GM19397 (cell line): ENCODE measurements at regions not wholly inside any gene's neighbourhood (a gene's known extent, or its start where the extent isn't known, plus 50 kb on each side); places are given as distances from the start of the nearest gene placed in this dataset.

Experiments used
- ATAC-seq: cut with Tn5 transposase; IDR thresholded peaks from one replicate; pipeline ENCODE4 v1.9.1; 2021; ENCODE audit warnings: mild to moderate bottlenecking, moderate library complexity; ENCODE audit not compliant: unreplicated experiment

GRCh38 chr3:178428037-178428436 is 108.2 kb upstream of the KCNMB2 start:
- ATAC-seq: no peak

DNA sequence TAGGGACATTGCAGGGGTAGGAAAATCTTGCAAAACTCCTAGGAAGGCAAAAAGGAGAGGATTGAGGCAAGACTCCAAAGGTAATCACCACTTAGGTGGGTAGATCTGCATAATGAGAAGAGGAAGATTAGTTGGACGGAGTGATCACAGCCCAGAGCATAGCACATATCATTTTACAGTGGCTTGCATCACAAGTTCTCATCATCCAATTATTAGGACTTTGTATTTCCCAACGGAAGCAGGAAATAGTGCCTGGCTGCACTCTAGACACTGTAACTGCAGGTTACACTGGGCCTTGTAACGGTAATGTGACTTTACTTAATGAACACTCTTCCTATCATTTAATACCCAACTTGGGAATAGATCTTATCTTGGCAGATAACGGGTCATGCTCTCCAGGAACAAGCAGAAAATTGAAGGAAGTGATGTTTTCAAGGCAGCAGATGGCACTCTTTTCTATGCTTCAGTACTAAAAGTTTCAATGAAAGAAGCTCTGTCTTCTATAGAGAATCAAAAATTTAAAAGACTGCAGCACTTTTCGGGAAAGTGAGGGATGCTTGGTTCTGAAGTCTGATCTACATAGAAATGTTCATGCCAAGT is 101.9 kb upstream of the KCNMB2 start:
- ATAC-seq: no peak

- ATAC-seq: no peak
Observed at GRCh38 chr3:178435575-178435974, 100.7 kb upstream of the KCNMB2 start.

GRCh38 chr3:178436773-178437172 is 99.5 kb upstream of the KCNMB2 start:
- ATAC-seq: no peak

DNA sequence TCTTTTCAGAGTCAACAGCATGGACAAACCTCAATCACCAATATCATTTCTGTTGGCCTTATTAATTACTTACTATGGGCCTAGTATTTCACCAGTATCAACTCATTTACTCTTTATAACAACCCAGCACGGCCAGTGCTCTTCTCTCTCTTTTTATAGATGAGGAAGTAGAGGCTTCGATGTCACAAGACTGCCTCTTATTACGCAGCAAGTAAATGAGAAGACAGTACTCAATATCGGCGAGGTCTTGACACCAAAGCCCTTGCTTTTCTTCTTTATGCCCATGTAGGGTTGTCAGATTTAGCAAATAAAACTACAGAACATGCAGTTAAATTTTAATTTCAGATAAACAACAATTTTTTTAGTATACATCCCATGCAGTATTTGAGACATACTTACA is 99.0 kb upstream of the KCNMB2 start:
- ATAC-seq: no peak

- ATAC-seq: no peak
Observed at GRCh38 chr3:178439504-178439903, 96.7 kb upstream of the KCNMB2 start.

- ATAC-seq: no peak
Observed at GRCh38 chr3:178440043-178440442, 96.2 kb upstream of the KCNMB2 start.

DNA sequence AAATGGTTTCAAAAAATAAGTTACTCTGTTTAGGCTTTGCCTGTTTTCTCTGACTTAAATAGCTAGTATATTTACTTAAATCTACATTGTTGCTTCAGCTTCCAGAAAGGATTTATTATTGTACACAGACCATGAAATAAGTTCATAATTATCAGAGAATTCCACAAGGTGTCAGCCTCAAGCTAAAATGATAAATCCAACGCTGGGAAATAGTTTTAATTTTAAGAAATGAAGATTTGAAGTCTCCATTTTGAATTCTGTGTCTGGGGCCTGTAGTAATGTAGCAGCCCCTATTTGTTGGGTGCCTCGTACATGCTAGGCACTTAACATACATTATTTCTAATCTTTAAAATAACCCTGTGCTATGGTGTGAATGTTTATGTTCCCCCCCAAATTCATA is 92.6 kb upstream of the KCNMB2 start:
- no peak for ATAC-seq

DNA sequence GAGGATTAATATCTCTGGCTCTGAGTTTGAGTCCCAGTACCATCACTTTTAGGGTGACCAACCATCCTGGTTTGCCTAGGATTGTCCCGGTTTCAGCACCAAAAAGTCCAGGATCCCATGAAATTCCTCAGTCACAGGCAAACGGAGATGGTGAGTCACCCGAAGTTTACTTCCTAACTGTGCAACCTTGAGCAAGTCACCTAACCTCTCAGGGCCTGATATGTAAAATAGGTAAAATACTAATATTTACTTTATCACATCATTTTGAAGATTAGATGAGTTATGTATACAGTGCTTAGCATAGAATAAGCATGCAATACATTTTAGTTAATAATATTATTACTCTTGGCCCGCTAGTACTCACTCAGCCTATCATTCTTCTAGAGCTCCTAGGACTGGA is 91.1 kb upstream of the KCNMB2 start:
- ATAC-seq: no peak

GRCh38 chr3:178446059-178446458 is 90.2 kb upstream of the KCNMB2 start:
- no peak for ATAC-seq

GRCh38 chr3:178450476-178450875 is 85.8 kb upstream of the KCNMB2 start:
- ATAC-seq: no peak

DNA sequence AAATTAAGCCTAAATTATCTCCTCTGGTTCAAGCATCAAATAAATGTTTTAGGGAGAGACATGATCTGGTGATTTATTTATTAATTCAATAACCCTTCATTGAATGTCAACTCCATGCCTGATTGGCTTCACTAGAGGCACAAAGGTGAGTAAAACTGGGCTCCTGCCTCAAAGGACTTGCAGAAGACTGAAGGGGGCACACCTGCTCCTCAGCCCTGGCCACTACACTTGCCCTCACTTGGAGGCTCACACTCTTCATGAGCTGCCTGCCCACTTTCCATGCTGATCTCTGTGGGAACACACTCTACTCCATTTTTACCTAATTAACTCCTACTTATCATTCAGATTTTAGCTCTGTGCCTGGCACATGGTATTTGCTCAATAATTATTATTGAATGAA is 84.4 kb upstream of the KCNMB2 start:
- no peak for ATAC-seq

DNA sequence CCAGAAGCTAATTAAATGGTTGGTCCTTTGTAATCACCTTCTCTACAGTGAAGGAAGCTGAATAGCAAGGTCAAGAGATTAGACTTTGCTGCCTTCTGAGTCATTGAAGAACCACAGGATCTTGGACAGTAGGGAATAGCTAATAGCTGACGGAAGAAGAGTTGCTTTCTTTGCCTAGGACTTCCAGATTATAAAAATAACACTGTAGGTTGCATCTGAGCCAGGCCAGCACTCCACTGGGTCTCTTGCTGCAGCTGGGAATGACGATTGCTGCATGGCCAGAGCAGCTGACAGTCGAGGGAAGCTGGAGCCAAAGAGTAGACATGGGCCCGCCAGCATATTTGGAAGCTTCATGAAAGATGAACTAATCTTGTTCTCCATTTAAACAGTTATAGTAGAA is 81.5 kb upstream of the KCNMB2 start:
- no peak for ATAC-seq

- no peak for ATAC-seq
Observed at GRCh38 chr3:178455226-178455625, 81.0 kb upstream of the KCNMB2 start.

GRCh38 chr3:178455946-178456345 is 80.3 kb upstream of the KCNMB2 start:
- ATAC-seq: no peak

DNA sequence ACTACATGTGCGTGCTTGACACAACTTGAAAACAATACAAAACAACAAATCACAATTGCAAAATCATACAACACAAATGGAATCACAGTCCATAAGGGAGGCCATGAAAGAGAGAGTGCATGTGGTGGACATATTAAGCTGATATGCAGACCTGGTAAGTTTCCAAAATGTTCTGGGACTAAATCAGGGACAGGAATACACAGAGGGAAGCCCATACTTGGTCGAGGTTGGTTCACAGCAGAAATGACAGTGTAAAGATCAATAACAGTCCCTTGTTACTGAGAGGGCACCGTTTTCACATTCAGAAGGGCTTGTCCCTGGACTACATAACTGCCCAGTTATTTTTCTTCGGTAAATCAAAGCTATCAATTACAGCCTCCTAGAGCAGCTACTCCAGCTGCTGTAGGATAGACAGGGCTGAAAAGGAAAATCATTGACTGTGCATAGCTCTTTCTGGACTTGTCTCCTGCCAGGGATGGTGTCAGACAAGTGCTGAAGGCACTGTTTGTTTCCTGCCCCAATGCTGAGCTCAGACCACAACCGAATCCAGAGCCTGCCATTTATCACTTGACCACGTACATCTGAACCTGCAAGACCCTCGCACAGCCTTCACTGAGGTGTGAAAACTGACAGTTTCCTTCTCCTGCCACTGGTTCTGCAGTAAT is 79.5 kb upstream of the KCNMB2 start:
- no peak for ATAC-seq

DNA sequence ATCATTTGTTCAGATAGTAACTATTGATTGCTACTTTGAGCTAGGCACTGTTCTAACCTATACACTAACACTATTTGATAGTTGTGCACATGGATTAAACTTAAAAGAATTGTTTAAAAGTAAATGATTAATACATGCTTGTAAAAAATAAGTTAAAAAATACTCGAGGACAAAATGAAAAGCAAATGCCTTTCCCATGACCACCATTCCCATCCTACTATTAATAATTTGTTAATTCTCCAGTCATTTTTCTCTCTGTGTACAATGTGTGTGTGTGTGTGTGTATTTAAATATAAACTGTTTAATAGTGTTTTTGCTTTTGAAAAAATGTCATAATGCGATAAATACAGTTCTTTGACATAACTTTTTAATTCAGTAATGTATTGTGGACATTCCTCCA is 78.7 kb upstream of the KCNMB2 start:
- ATAC-seq: no peak

DNA sequence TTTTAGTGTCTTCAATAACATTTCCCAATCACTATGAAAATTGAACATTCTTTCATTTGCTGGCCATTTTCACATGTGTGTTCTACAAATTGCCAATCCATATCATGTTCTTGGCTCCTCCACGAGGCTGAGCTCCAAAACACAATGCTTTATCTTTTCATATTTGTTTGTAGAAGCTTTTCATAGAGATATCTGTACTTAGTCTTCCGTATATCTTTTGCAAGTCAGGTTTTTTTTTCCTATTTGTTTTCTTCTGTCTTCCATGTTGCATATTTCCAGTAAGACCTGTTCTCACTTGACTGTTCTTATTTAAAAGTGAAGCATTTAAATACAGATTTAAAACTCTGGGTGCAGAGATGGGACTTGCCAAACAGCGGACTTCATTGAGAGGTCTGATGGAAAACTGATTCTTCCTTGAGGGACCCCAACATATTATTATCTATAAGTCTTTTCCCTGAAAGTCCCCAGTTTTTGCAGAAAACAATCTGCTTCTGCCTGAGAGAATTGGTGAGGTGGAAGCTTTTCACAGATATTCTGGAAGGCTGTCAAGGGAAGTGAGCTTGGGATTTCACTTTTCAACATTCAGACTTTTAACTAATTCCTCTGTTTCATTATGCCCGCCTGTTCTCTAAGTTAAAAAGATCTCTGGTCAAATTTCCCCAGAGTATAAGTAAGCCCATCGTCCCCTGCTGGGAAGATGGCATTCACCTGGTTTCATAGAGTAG is 77.8 kb upstream of the KCNMB2 start:
- ATAC-seq: no peak

DNA sequence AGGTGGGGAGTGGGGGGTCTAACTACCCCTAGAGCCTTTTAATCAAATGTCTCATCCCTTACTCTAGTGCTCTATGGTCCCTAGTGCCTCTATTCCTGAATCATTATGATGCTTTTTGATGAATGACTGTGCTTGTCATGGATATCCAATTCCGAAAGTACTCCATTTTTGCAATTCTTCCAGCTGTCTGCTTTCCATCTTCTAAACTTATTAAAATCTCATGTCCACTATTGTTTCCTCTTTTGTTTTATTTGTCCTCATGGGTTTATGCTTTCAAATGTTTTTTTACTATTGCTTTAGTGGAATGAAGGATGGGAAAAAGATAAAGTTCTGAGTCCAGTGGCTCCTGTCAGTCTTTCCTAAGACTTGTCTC is 77.2 kb upstream of the KCNMB2 start:
- ATAC-seq: no peak

DNA sequence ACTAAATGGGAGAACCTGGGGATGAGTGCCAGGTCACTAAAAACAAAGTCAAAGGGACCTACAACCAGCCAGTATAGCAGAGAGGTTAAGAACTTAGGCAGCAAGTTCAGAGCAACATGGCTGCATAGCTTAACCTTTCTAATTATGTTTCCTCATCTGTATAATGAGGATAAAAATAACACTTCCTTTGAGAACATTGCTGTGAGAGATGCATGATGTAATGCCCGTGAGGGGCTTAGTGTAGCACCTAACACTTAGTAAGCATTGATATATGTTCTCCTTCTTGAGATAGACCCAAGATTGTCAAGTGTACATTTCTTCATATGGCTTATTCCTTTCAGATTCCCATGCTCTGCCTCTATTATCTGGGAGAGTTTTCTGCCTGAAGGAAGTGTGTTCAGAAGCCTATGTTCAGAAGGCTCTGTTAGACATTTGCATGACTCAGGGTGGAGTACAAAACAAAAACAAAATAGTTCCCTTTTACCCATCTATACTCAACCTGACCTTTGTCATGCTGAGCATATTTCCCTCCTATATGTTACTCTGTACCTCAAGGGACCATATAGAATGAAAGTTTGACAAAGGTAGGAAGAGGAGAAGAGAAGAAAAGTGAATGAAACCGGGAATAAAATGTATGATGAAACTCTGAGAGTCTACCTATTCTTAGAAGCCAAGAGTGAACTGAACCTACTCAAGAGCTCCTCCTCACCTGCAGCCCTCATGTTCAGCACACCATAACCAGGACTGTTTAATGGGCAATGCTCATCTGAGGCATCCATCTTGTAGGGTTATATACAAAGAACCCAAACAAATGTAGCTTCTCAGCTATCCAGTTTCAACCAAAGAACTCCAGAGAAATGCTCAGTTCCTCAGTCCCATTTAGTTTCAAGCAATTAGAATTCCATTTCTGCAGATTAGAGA is 70.7 kb upstream of the KCNMB2 start:
- ATAC-seq: no peak

- no peak for ATAC-seq
Observed at GRCh38 chr3:178472941-178473340, 63.3 kb upstream of the KCNMB2 start.
